GM12878 (cell line): ENCODE measurements at regions not wholly inside any gene's neighbourhood (a gene's known extent, or its start where the extent isn't known, plus 50 kb on each side); places are given as distances from the start of the nearest gene placed in this dataset.

Source experiments
- ATAC-seq: fragments of 200-7000 bp; cut with Tn5 transposase; 3 replicates; pipeline ENCODE4 v1.9.1; 2020; ENCODE audit warnings: mild to moderate bottlenecking, moderate library complexity
- BruUV-seq: library from RNA; stranded (reverse); fragments of 400-500 nt; replicated peaks from 2 replicates; lab custom pipeline; 2021; lab: Mats Ljungman, UMichigan
- CTCF ChIA-PET: fragments of 300-600 bp; sonication (Branson Sonifier 250); formaldehyde crosslinking; extraction: SDS; loops from one replicate; lab custom pipeline; 2021; ENCODE audit warnings: inconsistent platforms; lab: Yijun Ruan, JAX
- POLR2A ChIA-PET: fragments of 350-600 bp; formaldehyde crosslinking; extraction: SDS; loops from one replicate; lab custom pipeline; 2021; ENCODE audit warnings: inconsistent platforms; lab: Charles Lee
- RAD21 ChIA-PET: fragments of 300-600 bp; sonication (Branson Sonifier 250); formaldehyde crosslinking; loops from one replicate; lab custom pipeline; 2023; ENCODE audit warnings: antibody characterized with exemption; ENCODE audit not compliant: unreplicated experiment; lab: Charles Lee
- SMC1A ChIA-PET: fragments of 300-600 bp; sonication (Branson Sonifier 250); formaldehyde crosslinking; loops from one replicate; lab custom pipeline; 2023; ENCODE audit not compliant: unreplicated experiment, uncharacterized antibody; lab: Charles Lee
- DNase-seq: peaks from one replicate; pipeline ENCODE4 v3.0.0-alpha.2; 2011; ENCODE audit warnings: low read depth, low spot score
- FAIRE-seq: peaks from 3 replicates; lab custom pipeline; 2011; peaks lifted over from hg19 to GRCh38; lab: Jason Lieb, UNC
- H2AFZ ChIP-seq: 2 replicates; pipeline ENCODE4 v1.6.0; 2011; ENCODE audit warnings: low read depth, low read length, control low read depth; ENCODE audit not compliant: control insufficient read depth
- H3K27ac ChIP-seq: 2 replicates; pipeline ENCODE4 v1.5.1; 2011; ENCODE audit warnings: control low read depth; ENCODE audit not compliant: control insufficient read depth, insufficient read depth
- H3K27me3 ChIP-seq, 2 experiments: replicated peaks in 1 of 2; 2 replicates each; pipeline versions ENCODE4 v1.6.0 to v1.6.1; 2011; ENCODE audit warnings: low read length in 1 of 2; ENCODE audit not compliant: control insufficient read depth in 2 of 2, insufficient read depth in 2 of 2
- H3K36me3 ChIP-seq, 2 experiments: 2 replicates each; pipeline ENCODE4 v1.5.1; 2011; ENCODE audit warnings: low read length in 1 of 2; ENCODE audit not compliant: control insufficient read depth in 2 of 2, insufficient read depth in 2 of 2
- H3K4me1 ChIP-seq: 2 replicates; pipeline ENCODE4 v1.6.1; 2011; ENCODE audit warnings: mild to moderate bottlenecking, low read length, moderate library complexity, mixed read lengths; ENCODE audit not compliant: control insufficient read depth, insufficient read depth
- H3K4me2 ChIP-seq: 2 replicates; pipeline ENCODE4 v1.6.0; 2011; ENCODE audit warnings: control low read depth; ENCODE audit not compliant: control insufficient read depth, insufficient read depth
- H3K4me3 ChIP-seq: fragments of 200-600 bp; sonication (generic); 2 replicates; pipeline ENCODE4 v1.5.1; 2016
- H3K79me2 ChIP-seq: 2 replicates; pipeline ENCODE4 v1.6.0; 2011; ENCODE audit warnings: low read length; ENCODE audit not compliant: control insufficient read depth, insufficient read depth
- H3K9ac ChIP-seq: 2 replicates; pipeline ENCODE4 v1.8.0; 2011; ENCODE audit warnings: low read length, control low read depth, mixed read lengths; ENCODE audit not compliant: control insufficient read depth, insufficient read depth
- H3K9me3 ChIP-seq: replicated peaks from 3 replicates; pipeline ENCODE4 v1.5.1; 2011; ENCODE audit warnings: mild to moderate bottlenecking, low read length; ENCODE audit not compliant: control insufficient read depth, insufficient read depth
- H4K20me1 ChIP-seq: 2 replicates; pipeline ENCODE4 v1.6.0; 2011; ENCODE audit not compliant: control insufficient read depth, insufficient read depth
- ASH2L ChIP-seq: fragments of 300-600, 200-600 bp; sonication (generic); IDR thresholded peaks from 2 replicates; pipeline ENCODE4 v1.6.1; 2017; ENCODE audit warnings: low read depth, mild to moderate bottlenecking, borderline replicate concordance
- ATF7 ChIP-seq: fragments of 450-650 bp; IDR thresholded peaks from 2 replicates; pipeline ENCODE4 v1.6.1; 2016; ENCODE audit warnings: low read depth, mild to moderate bottlenecking
- BHLHE40 ChIP-seq, 2 experiments: fragments of 450-650 bp in 1 of 2; IDR thresholded peaks; 2 replicates each; pipeline ENCODE4 v1.6.1; 2011 to 2017; ENCODE audit warnings: low read depth in 2 of 2, borderline replicate concordance in 1 of 2, improper control_type of control experiment in 1 of 2, low read length in 1 of 2, mild to moderate bottlenecking in 1 of 2
- CEBPB ChIP-seq, 2 experiments: fragments of 150-350 bp in 1 of 2; IDR thresholded peaks; 2 replicates each; pipeline ENCODE4 v1.6.1; 2012 to 2014; ENCODE audit warnings: low read depth in 2 of 2, low read length in 2 of 2, borderline replicate concordance in 1 of 2, inconsistent platforms in 1 of 2
- CREM ChIP-seq: IDR thresholded peaks from 2 replicates; pipeline ENCODE4 v1.6.1; 2014; ENCODE audit warnings: antibody characterized with exemption, low read depth
- E2F8 ChIP-seq: fragments of 450-650 bp; IDR thresholded peaks from 2 replicates; pipeline ENCODE4 v1.6.1; 2018; ENCODE audit warnings: mild to moderate bottlenecking, low read depth, moderate library complexity; ENCODE audit not compliant: partially characterized antibody
- EED ChIP-seq: sonication (generic); IDR thresholded peaks from 2 replicates; pipeline ENCODE4 v1.6.1; 2016; ENCODE audit warnings: antibody characterized with exemption, low read depth
- JUNB ChIP-seq: IDR thresholded peaks from 2 replicates; pipeline ENCODE4 v1.6.1; 2016; ENCODE audit warnings: antibody characterized with exemption, mild to moderate bottlenecking
- MEF2B ChIP-seq: fragments of 450-650 bp; IDR thresholded peaks from 2 replicates; pipeline ENCODE4 v1.6.1; 2018; ENCODE audit warnings: mild to moderate bottlenecking, moderate library complexity; ENCODE audit not compliant: partially characterized antibody, poor library complexity, severe bottlenecking
- MTA2 ChIP-seq: fragments of 450-650 bp; IDR thresholded peaks from 2 replicates; pipeline ENCODE4 v1.6.1; 2016; ENCODE audit warnings: low read depth, mild to moderate bottlenecking, moderate library complexity
- NR2C2 ChIP-seq: IDR thresholded peaks from 2 replicates; pipeline ENCODE4 v1.6.1; 2011; ENCODE audit warnings: borderline replicate concordance, low read depth; ENCODE audit not compliant: control insufficient read depth, insufficient read length
- POLR2A ChIP-seq: IDR thresholded peaks from 2 replicates; pipeline ENCODE4 v1.6.1; 2011; ENCODE audit warnings: low read depth, mild to moderate bottlenecking, low read length
- RBBP5 ChIP-seq: fragments of 200-600 bp; sonication (generic); conservative IDR thresholded peaks from 2 replicates; pipeline ENCODE4 v1.6.1; 2016
- RELA ChIP-seq: fragments of 450-650 bp; IDR thresholded peaks from 2 replicates; pipeline ENCODE4 v1.8.0; 2014; ENCODE audit warnings: borderline replicate concordance; ENCODE audit not compliant: partially characterized antibody
- SIN3A ChIP-seq: IDR thresholded peaks from 2 replicates; pipeline ENCODE4 v1.6.1; 2012; ENCODE audit warnings: low read depth, low read length, improper control_type of control experiment
- USF2 ChIP-seq: IDR thresholded peaks from 2 replicates; pipeline ENCODE4 v1.6.1; 2011; ENCODE audit warnings: low read depth, low read length, improper control_type of control experiment, borderline replicate concordance
- WGBS: methylation state at CpG from one replicate; pipeline ENCODE4 v1.1.6; 2016; ENCODE audit warnings: low lambda C conversion rate; ENCODE audit not compliant: insufficient replicate concordance, insufficient coverage; ENCODE audit errors: missing lambda C conversion rate; 5-methylcytosine and 5-hydroxymethylcytosine counted together
- in situ Hi-C: fragments of 300-500 bp; cut with MboI; formaldehyde crosslinking; loops from 9 replicates; pipeline ENCODE4 v1.14.3; 2018; ENCODE audit warnings: mixed read lengths
- intact Hi-C: fragments of 100-400 bp; cut with micrococcal nuclease; formaldehyde crosslinking; loops from one replicate; pipeline ENCODE4 v1.14.2; 2022; ENCODE audit not compliant: unreplicated experiment

GRCh38 chr5:121525706-121526105, 326.0 kb upstream of the FTMT start:
- in situ Hi-C loops = no loop called here
- intact Hi-C loops = no loop called here
- Histone ChIP-seq H2AFZ (no peak overlapping the region), H3K9ac (no peak overlapping the region), H3K9me3 (no peaks in the 10 kb centered on the region), H3K4me1 (no peaks in the 10 kb centered on the region), H3K4me3 (no peak overlapping the region), H4K20me1 (no peaks in the 10 kb centered on the region), H3K4me2 (no peak overlapping the region), H3K36me3 (no peaks in the 10 kb centered on the region), H3K27me3 (no peaks in the 10 kb centered on the region), H3K27ac (no peak overlapping the region), H3K79me2 (no peaks in the 10 kb centered on the region)
- 0% methylated on average over 3 of the region's 3 CpGs for WGBS
- ChIA-PET RAD21 (no interaction called here), POLR2A (no interaction called here), CTCF (no interaction called here), SMC1A (no interaction called here)
- DNase-seq (no peak), ATAC-seq (no peak), FAIRE-seq (no peak)
- no TSS peak for BruUV-seq
- TF ChIP-seq EED = no peak
- TF ChIP-seq POLR2A = no peak
- no peak for TF ChIP-seq ASH2L

GRCh38 chr5:121526908-121527307, 324.8 kb upstream of the FTMT start:
- Histone ChIP-seq H3K79me2 (no peaks in the 10 kb centered on the region), H2AFZ (no peak overlapping the region), H3K4me2 (no peak overlapping the region), H3K9ac (no peak overlapping the region), H3K27ac (no peak overlapping the region), H4K20me1 (no peaks in the 10 kb centered on the region), H3K27me3 (no peaks in the 10 kb centered on the region), H3K4me1 (no peaks in the 10 kb centered on the region), H3K4me3 (no peak overlapping the region), H3K36me3 (no peaks in the 10 kb centered on the region), H3K9me3 (no peaks in the 10 kb centered on the region)
- intact Hi-C loops (no loop called here), in situ Hi-C loops (no loop called here)
- ATAC-seq (no peak), DNase-seq (no peak), FAIRE-seq (no peak)
- 0% methylated on average over 1 of the region's 1 CpG for WGBS
- TF ChIP-seq RELA (no peak), MTA2 (no peak), SIN3A (no peak), RBBP5 (no peak), BHLHE40 (IDR thresholded peaks at IDR 0.05; ENCODE audit: borderline replicate concordance in 1 of 2, low read depth in 2 of 2, low read length in 1 of 2) (no peak), CEBPB (IDR thresholded peaks at IDR 0.05; ENCODE audit: borderline replicate concordance in 1 of 2, low read depth in 2 of 2, low read length in 2 of 2) (no peak), JUNB (no peak), ATF7 (no peak), E2F8 (no peak), NR2C2 (no peak), CREM (no peak), USF2 (no peak), MEF2B (no peak)
- CTCF ChIA-PET = no interaction called here
- RAD21 ChIA-PET = no interaction called here
- POLR2A ChIA-PET = no interaction called here
- BruUV-seq = no TSS peak
- SMC1A ChIA-PET = no interaction called here
